Sigmoid colon (tissue), 6 donors: ENCODE measurements at regions not wholly inside any gene's neighbourhood (a gene's known extent, or its start where the extent isn't known, plus 50 kb on each side); places are given as distances from the start of the nearest gene placed in this dataset.

Experiments used
- DNase-seq: peaks from one replicate; pipeline ENCODE4 v3.0.0-alpha.2; 2019
- H3K27ac ChIP-seq, 4 donors: fragments of 200-600 bp; sonication (generic); one replicate each; pipeline ENCODE4 v1.5.1; 2016 to 2019; ENCODE audit warnings: mild to moderate bottlenecking in 1 of 4
- H3K27me3 ChIP-seq, 3 donors: fragments of 200-600 bp; sonication (generic); one replicate each; pipeline ENCODE4 v1.5.1; 2019; ENCODE audit warnings: mild to moderate bottlenecking in 1 of 3
- H3K36me3 ChIP-seq, 4 donors: fragments of 200-600 bp; sonication (generic); one replicate each; pipeline ENCODE4 v1.5.1; 2016 to 2019
- H3K4me1 ChIP-seq, 4 donors: fragments of 200-600 bp; sonication (generic); one replicate each; pipeline ENCODE4 v1.5.1; 2017 to 2019
- H3K4me3 ChIP-seq, 4 donors: fragments of 200-600 bp; sonication (generic); one replicate each; pipeline ENCODE4 v1.5.1; 2017 to 2019; ENCODE audit warnings: mild to moderate bottlenecking in 2 of 4, moderate library complexity in 1 of 4
- H3K9me3 ChIP-seq, 4 donors: fragments of 200-600 bp in 3 of 4; sonication (generic) in 3 of 4; one replicate each; pipeline versions ENCODE4 v1.5.1 to v1.6.1; 2013 to 2019
- EP300 ChIP-seq, 4 donors: sonication (generic); formaldehyde crosslinking; IDR thresholded peaks; one replicate each; pipeline ENCODE4 v1.6.1; 2017; ENCODE audit warnings: antibody characterized with exemption in 4 of 4
- POLR2A ChIP-seq, 2 donors: fragments of 450-650 bp; IDR thresholded peaks; one replicate each; pipeline ENCODE4 v1.6.1; 2016; ENCODE audit warnings: antibody characterized with exemption in 2 of 2, mild to moderate bottlenecking in 2 of 2, moderate library complexity in 2 of 2
- POLR2AphosphoS5 ChIP-seq, 4 donors: sonication (generic); formaldehyde crosslinking; IDR thresholded peaks; one replicate each; pipeline ENCODE4 v1.6.1; 2017; ENCODE audit warnings: antibody characterized with exemption in 4 of 4
- WGBS, 2 donors: extraction: QIAGEN DNeasy Blood & Tissue Kit; methylation state at CpG; one replicate each; pipeline ENCODE4 v1.1.7; 2013; 5-methylcytosine and 5-hydroxymethylcytosine counted together
- intact Hi-C: fragments of 100-400 bp; cut with DNase I; formaldehyde crosslinking; loops from one replicate; pipeline ENCODE4 v1.15.1; 2023
- TF ChIP-seq, protein P1 (sequence below), 4 experiments: fragments of 450-650 bp in 3 of 4; fragments of 200-600 bp in 1 of 4; IDR thresholded peaks; one replicate each; pipeline ENCODE4 v1.5.1; 2016 to 2019; ENCODE audit warnings: antibody characterized with exemption in 4 of 4, mild to moderate bottlenecking in 3 of 4, moderate library complexity in 2 of 4
- donor health status: healthy with polysubstance abuse.
- donor health status: healthy.

DNA sequence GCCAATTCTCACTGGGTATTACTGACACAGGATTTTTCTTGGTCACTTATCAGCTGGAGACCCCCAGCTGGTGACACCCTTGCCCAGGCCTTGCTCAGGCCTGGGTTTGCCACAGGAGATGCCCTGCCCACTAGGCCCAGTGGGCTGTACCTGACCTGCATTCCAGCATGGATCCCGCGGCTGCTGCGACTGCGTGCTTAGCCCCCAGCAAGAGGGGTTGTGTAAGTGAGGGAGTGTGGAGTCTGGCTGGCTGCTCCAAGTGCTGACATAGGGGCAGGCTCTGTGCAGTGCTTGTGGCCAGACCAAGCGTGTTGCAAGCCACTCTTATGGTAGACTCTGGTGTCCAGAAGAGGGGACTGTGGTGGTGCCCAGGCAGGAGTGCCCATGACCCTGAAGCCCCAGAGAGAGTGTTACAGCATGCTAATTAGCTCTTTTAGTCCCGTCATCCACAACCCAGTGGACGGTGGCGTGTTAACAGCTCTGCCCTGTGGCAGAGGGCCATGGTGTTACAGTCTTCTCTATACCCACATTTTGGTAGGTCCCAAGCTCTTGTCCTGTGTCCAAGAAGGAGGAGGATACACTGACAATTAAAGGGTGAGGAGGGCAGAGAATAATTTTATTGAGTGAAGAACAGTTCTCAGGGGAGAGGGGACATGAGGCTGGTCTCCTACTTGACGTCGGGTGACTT, 491.7 kb upstream of the MEIS1 start:
- 94 to 96% methylated on average over 10 of the region's 10 CpGs for WGBS, 2 donors
- H3K27me3 ChIP-seq = no peaks in the 10 kb centered on the region
- H3K36me3 ChIP-seq = no peaks in the 10 kb centered on the region
- no peaks in the 10 kb centered on the region for H3K4me1 ChIP-seq
- no peak overlapping the region for H3K27ac ChIP-seq
- no peak for TF ChIP-seq POLR2A (IDR thresholded peaks at IDR 0.05)
- TF ChIP-seq EP300 (IDR thresholded peaks at IDR 0.05) = no peak
- no peak for TF ChIP-seq POLR2AphosphoS5 (IDR thresholded peaks at IDR 0.05)
- TF ChIP-seq, protein P1, sequence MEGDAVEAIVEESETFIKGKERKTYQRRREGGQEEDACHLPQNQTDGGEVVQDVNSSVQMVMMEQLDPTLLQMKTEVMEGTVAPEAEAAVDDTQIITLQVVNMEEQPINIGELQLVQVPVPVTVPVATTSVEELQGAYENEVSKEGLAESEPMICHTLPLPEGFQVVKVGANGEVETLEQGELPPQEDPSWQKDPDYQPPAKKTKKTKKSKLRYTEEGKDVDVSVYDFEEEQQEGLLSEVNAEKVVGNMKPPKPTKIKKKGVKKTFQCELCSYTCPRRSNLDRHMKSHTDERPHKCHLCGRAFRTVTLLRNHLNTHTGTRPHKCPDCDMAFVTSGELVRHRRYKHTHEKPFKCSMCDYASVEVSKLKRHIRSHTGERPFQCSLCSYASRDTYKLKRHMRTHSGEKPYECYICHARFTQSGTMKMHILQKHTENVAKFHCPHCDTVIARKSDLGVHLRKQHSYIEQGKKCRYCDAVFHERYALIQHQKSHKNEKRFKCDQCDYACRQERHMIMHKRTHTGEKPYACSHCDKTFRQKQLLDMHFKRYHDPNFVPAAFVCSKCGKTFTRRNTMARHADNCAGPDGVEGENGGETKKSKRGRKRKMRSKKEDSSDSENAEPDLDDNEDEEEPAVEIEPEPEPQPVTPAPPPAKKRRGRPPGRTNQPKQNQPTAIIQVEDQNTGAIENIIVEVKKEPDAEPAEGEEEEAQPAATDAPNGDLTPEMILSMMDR (IDR thresholded peaks at IDR 0.05) = no peak
- no peak for DNase-seq
- peaks cover 0 to 4% (median 0%) of the 10 kb centered on the region in 4 donors for H3K9me3 ChIP-seq
- no peak overlapping the region for H3K4me3 ChIP-seq
- intact Hi-C loops = no loop called here

DNA sequence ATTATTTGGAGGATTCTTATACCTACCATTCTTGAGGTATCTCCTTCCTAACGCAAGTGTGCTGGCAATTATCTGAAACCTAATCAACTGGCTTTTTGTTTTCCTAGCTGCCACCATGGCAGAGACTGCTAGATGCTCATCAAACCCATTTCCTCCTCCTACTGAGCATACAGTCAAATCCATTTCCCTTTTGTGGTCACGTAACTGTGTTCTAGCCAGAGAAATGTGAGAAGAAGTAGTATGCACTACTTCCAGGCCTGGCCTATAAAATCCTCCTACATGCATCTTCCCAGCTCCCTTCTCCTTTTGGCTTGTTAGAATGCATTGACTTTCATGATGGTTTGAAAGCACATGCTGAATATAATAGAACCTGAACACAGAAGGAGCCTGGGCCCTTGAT, 494.1 kb upstream of the MEIS1 start:
- no peak overlapping the region for H3K27ac ChIP-seq
- H3K9me3 ChIP-seq = peaks cover 0 to 4% (median 0%) of the 10 kb centered on the region in 4 donors
- no peak for DNase-seq
- no peaks in the 10 kb centered on the region for H3K4me1 ChIP-seq
- no peaks in the 10 kb centered on the region for H3K27me3 ChIP-seq
- TF ChIP-seq, protein P1 (IDR thresholded peaks at IDR 0.05) = no peak
- TF ChIP-seq POLR2A (IDR thresholded peaks at IDR 0.05) (no peak), POLR2AphosphoS5 (IDR thresholded peaks at IDR 0.05) (no peak), EP300 (IDR thresholded peaks at IDR 0.05) (no peak)
- WGBS, 2 donors = 62 to 73% methylated on average over 2 of the region's 2 CpGs
- H3K36me3 ChIP-seq = no peaks in the 10 kb centered on the region
- intact Hi-C loops = no loop called here
- no peak overlapping the region for H3K4me3 ChIP-seq

DNA sequence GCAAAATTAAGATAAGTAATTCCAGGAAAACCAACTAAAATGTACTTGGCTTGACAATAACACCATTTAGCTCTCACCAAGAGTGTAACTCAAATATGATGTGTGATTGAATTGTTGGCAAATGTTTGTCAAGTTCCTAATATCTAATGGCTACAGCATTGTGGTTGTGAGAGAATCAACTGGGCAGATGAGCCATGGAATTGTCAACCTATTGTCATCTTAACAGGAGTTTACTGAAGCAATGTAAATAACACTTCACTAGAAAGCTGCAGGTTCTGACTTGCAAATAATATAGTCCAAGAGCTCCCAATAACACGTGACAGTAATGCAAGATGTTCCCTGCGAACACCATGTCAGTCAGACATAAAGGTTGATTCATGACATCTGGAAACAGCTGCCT, 495.2 kb upstream of the MEIS1 start:
- DNase-seq = no peak
- H3K9me3 ChIP-seq = peaks cover 0 to 4% (median 0%) of the 10 kb centered on the region in 4 donors
- no peak overlapping the region for H3K27ac ChIP-seq
- intact Hi-C loops = no loop called here
- no peak overlapping the region for H3K4me3 ChIP-seq
- no peaks in the 10 kb centered on the region for H3K4me1 ChIP-seq
- H3K27me3 ChIP-seq = no peaks in the 10 kb centered on the region
- 46 to 73% methylated on average over 2 of the region's 2 CpGs for WGBS, 2 donors
- TF ChIP-seq POLR2A (IDR thresholded peaks at IDR 0.05) (no peak), POLR2AphosphoS5 (IDR thresholded peaks at IDR 0.05) (no peak), EP300 (IDR thresholded peaks at IDR 0.05) (no peak)
- TF ChIP-seq, protein P1 (IDR thresholded peaks at IDR 0.05) = no peak
- no peaks in the 10 kb centered on the region for H3K36me3 ChIP-seq

DNA sequence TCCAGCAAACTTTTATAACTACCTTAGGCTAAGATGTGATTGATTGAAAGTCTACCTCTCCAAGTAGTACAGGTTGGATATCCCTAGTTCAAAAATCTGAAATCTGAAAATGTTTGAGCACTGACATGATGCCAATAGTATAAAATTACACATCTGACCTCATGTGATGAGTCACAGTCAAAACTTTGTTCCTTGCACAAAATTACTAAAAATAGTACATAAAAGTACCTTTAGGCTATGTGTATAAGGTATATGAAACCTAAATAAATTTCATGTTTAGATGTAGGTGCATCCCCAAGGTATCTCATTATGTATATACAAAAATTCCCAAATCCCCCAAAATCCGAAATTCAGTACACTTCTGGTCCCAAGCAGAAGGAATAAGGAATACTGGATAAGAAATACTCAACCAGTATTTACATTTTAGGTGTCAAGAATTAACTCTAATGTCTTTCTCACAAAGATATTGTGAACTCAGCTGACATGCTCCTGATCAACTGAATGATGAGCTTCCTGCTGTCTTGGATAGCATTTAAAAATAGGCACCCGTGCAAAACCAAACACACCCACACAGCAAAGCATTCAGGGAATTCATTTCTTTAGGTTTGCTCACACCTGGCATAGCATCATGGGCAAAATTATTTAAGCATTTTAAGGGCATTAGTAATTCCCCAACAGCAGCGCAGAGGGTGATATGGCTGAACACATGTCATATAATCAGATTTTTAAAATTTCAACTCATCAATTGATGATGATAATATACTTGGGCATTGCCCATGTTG, 497.4 kb upstream of the MEIS1 start:
- TF ChIP-seq POLR2A (IDR thresholded peaks at IDR 0.05) (no peak), EP300 (IDR thresholded peaks at IDR 0.05) (no peak), POLR2AphosphoS5 (IDR thresholded peaks at IDR 0.05) (no peak)
- TF ChIP-seq, protein P1 (IDR thresholded peaks at IDR 0.05) = no peak
- Histone ChIP-seq H3K27me3 (no peaks in the 10 kb centered on the region), H3K36me3 (no peaks in the 10 kb centered on the region), H3K9me3 (no peaks in the 10 kb centered on the region), H3K4me1 (no peaks in the 10 kb centered on the region), H3K4me3 (no peak overlapping the region), H3K27ac (no peak overlapping the region)
- DNase-seq = no peak
- WGBS, 2 donors = 66 to 79% methylated on average over 3 of the region's 3 CpGs
- intact Hi-C loops = no loop called here
